Neural progenitor cell (in vitro differentiated cells): ENCODE measurements at regions not wholly inside any gene's neighbourhood (a gene's known extent, or its start where the extent isn't known, plus 50 kb on each side); places are given as distances from the start of the nearest gene placed in this dataset.

Source experiments
- DNase-seq: peaks from one replicate; pipeline ENCODE4 v3.0.0-alpha.2; 2016; ENCODE audit warnings: low spot score
- H2AFZ ChIP-seq: fragments of 200-600 bp; sonication (generic); replicated peaks from 2 replicates; pipeline ENCODE4 v1.6.1; 2016; ENCODE audit warnings: antibody characterized with exemption
- H3F3A ChIP-seq: fragments of 200-600 bp; sonication (generic); 2 replicates; pipeline ENCODE4 v1.6.1; 2016; ENCODE audit warnings: antibody characterized with exemption, low read depth
- H3K27ac ChIP-seq: fragments of 200-600 bp; sonication (generic); 2 replicates; pipeline ENCODE4 v1.5.1; 2016; ENCODE audit warnings: mild to moderate bottlenecking
- H3K27me3 ChIP-seq: fragments of 200-600 bp; sonication (generic); 2 replicates; pipeline ENCODE4 v1.6.1; 2016; ENCODE audit warnings: mild to moderate bottlenecking, moderate library complexity
- H3K36me3 ChIP-seq: fragments of 200-600 bp; sonication (generic); 2 replicates; pipeline ENCODE4 v1.5.1; 2016
- H3K4me1 ChIP-seq: fragments of 200-600 bp; sonication (generic); 2 replicates; pipeline ENCODE4 v1.6.1; 2016; ENCODE audit warnings: mixed run types
- H3K4me2 ChIP-seq: fragments of 200-600 bp; sonication (generic); 2 replicates; pipeline ENCODE4 v1.6.1; 2016
- H3K4me3 ChIP-seq: fragments of 200-600 bp; sonication (generic); 2 replicates; pipeline ENCODE4 v1.5.1; 2016
- H3K79me2 ChIP-seq: fragments of 200-600 bp; sonication (generic); 2 replicates; pipeline ENCODE4 v1.6.1; 2016; ENCODE audit warnings: low read depth
- H3K9ac ChIP-seq: fragments of 200-600 bp; sonication (generic); 2 replicates; pipeline ENCODE4 v1.6.1; 2016
- H3K9me3 ChIP-seq: fragments of 200-600 bp; sonication (generic); 2 replicates; pipeline ENCODE4 v1.5.1; 2016; ENCODE audit warnings: low read depth
- H4K20me1 ChIP-seq: fragments of 200-600 bp; sonication (generic); 2 replicates; pipeline ENCODE4 v1.6.1; 2016; ENCODE audit warnings: low read depth
- H3K27ac Mint-ChIP-seq: 3 replicates; pipeline ENCODE4 v1.8.0; 2021; ENCODE audit warnings: mixed read lengths
- H3K27me3 Mint-ChIP-seq: 2 replicates; pipeline ENCODE4 v1.8.0; 2022; ENCODE audit warnings: low read depth, mild to moderate bottlenecking, inconsistent platforms, moderate library complexity, mixed read lengths; ENCODE audit not compliant: insufficient read depth
- H3K36me3 Mint-ChIP-seq: 3 replicates; pipeline ENCODE4 v1.8.0; 2021; ENCODE audit warnings: mixed read lengths
- H3K4me1 Mint-ChIP-seq: 3 replicates; pipeline ENCODE4 v1.8.0; 2021; ENCODE audit warnings: mixed read lengths
- H3K4me3 Mint-ChIP-seq: 3 replicates; pipeline ENCODE4 v1.8.0; 2021; ENCODE audit warnings: mild to moderate bottlenecking, moderate library complexity, mixed read lengths
- H3K9me3 Mint-ChIP-seq: 3 replicates; pipeline ENCODE4 v1.8.0; 2020; ENCODE audit warnings: mixed read lengths
- CTCF ChIP-seq: fragments of 200-600 bp; sonication (generic); IDR thresholded peaks from 2 replicates; pipeline ENCODE4 v1.5.1; 2017; ENCODE audit warnings: antibody characterized with exemption, mild to moderate bottlenecking
- EZH2 ChIP-seq: fragments of 200-600 bp; sonication (generic); IDR thresholded peaks from 2 replicates; pipeline ENCODE4 v1.6.1; 2017; ENCODE audit warnings: antibody characterized with exemption, mild to moderate bottlenecking, moderate library complexity
- EZH2phosphoT487 ChIP-seq: fragments of 200-600 bp; sonication (generic); IDR thresholded peaks from 2 replicates; pipeline ENCODE4 v1.6.1; 2017; ENCODE audit warnings: antibody characterized with exemption

- TF ChIP-seq EZH2 (no peak), EZH2phosphoT487 (no peak), CTCF (no peak)
- Mint-ChIP-seq H3K36me3 (no peaks in the 10 kb centered on the region), H3K4me1 (no peaks in the 10 kb centered on the region), H3K27me3 (peaks cover 2% of the 10 kb centered on the region), H3K27ac (no peak overlapping the region), H3K4me3 (no peak overlapping the region), H3K9me3 (peaks cover 6% of the 10 kb centered on the region)
- Histone ChIP-seq H4K20me1 (no peaks in the 10 kb centered on the region), H3K4me1 (no peaks in the 10 kb centered on the region), H3K79me2 (no peaks in the 10 kb centered on the region), H3F3A (no peaks in the 10 kb centered on the region), H3K4me2 (no peak overlapping the region), H3K9ac (no peak overlapping the region), H3K4me3 (no peak overlapping the region), H3K9me3 (no peaks in the 10 kb centered on the region), H3K36me3 (no peaks in the 10 kb centered on the region), H3K27me3 (no peaks in the 10 kb centered on the region), H2AFZ (no peak overlapping the region), H3K27ac (no peak overlapping the region)
- no peak for DNase-seq
Observed at GRCh38 chr6:66638518-66638917, 931.5 kb upstream of the EYS start.

GRCh38 chr6:66638099-66638498 lies 931.1 kb upstream of the EYS start:
- H3K4me1 ChIP-seq: no peaks in the 10 kb centered on the region
- H3K4me1 Mint-ChIP-seq: no peaks in the 10 kb centered on the region
- TF ChIP-seq EZH2 (no peak), CTCF (no peak), EZH2phosphoT487 (no peak)

GRCh38 chr6:66628917-66629316 lies 921.9 kb upstream of the EYS start:
- H3K79me2 ChIP-seq: no peaks in the 10 kb centered on the region
- H3K27ac ChIP-seq: no peak overlapping the region
- H3K9me3 ChIP-seq: no peaks in the 10 kb centered on the region
- H3K4me1 ChIP-seq: no peaks in the 10 kb centered on the region
- H3K4me3 ChIP-seq: no peak overlapping the region
- no peaks in the 10 kb centered on the region for H3K36me3 Mint-ChIP-seq
- H3K4me3 Mint-ChIP-seq: no peak overlapping the region
- DNase-seq: no peak
- TF ChIP-seq EZH2phosphoT487: no peak
- no peak for TF ChIP-seq EZH2
- no peak for TF ChIP-seq CTCF
- H3K4me1 Mint-ChIP-seq: no peaks in the 10 kb centered on the region
- no peak overlapping the region for H3K4me2 ChIP-seq
- no peaks in the 10 kb centered on the region for H3K27me3 Mint-ChIP-seq
- no peaks in the 10 kb centered on the region for H3K36me3 ChIP-seq
- no peak overlapping the region for H3K27ac Mint-ChIP-seq
- peaks cover 4% of the 10 kb centered on the region for H3K9me3 Mint-ChIP-seq
- H3K27me3 ChIP-seq: no peaks in the 10 kb centered on the region
- H3K9ac ChIP-seq: no peak overlapping the region
- H3F3A ChIP-seq: no peaks in the 10 kb centered on the region
- no peak overlapping the region for H2AFZ ChIP-seq
- no peaks in the 10 kb centered on the region for H4K20me1 ChIP-seq

More at GRCh38 chr6:66638099-66638498, 931.1 kb upstream of the EYS start:
- no peak overlapping the region for H3K9ac ChIP-seq
- H4K20me1 ChIP-seq: no peaks in the 10 kb centered on the region
- H3F3A ChIP-seq: no peaks in the 10 kb centered on the region
- no peak overlapping the region for H3K4me3 ChIP-seq
- no peaks in the 10 kb centered on the region for H3K9me3 ChIP-seq
- H3K27ac ChIP-seq: no peak overlapping the region
- H3K79me2 ChIP-seq: no peaks in the 10 kb centered on the region
- no peak for DNase-seq
- no peak overlapping the region for H2AFZ ChIP-seq
- no peak overlapping the region for H3K4me2 ChIP-seq
- no peaks in the 10 kb centered on the region for H3K36me3 Mint-ChIP-seq
- no peak overlapping the region for H3K27ac Mint-ChIP-seq
- no peaks in the 10 kb centered on the region for H3K36me3 ChIP-seq
- H3K9me3 Mint-ChIP-seq: peaks cover 6% of the 10 kb centered on the region
- peaks cover 2% of the 10 kb centered on the region for H3K27me3 Mint-ChIP-seq
- no peaks in the 10 kb centered on the region for H3K27me3 ChIP-seq
- H3K4me3 Mint-ChIP-seq: no peak overlapping the region

- H3F3A ChIP-seq: no peaks in the 10 kb centered on the region
- H3K4me2 ChIP-seq: no peak overlapping the region
- H3K9ac ChIP-seq: no peak overlapping the region
- no peak for DNase-seq
- no peak overlapping the region for H3K27ac Mint-ChIP-seq
- no peak overlapping the region for H3K4me3 Mint-ChIP-seq
- H3K4me1 ChIP-seq: no peaks in the 10 kb centered on the region
- no peaks in the 10 kb centered on the region for H3K79me2 ChIP-seq
- H3K27me3 Mint-ChIP-seq: no peaks in the 10 kb centered on the region
- H3K9me3 Mint-ChIP-seq: no peaks in the 10 kb centered on the region
- H3K27me3 ChIP-seq: no peaks in the 10 kb centered on the region
- no peaks in the 10 kb centered on the region for H3K36me3 ChIP-seq
- H3K36me3 Mint-ChIP-seq: no peaks in the 10 kb centered on the region
- H3K27ac ChIP-seq: no peak overlapping the region
- no peaks in the 10 kb centered on the region for H3K4me1 Mint-ChIP-seq
- no peaks in the 10 kb centered on the region for H3K9me3 ChIP-seq
- no peak overlapping the region for H3K4me3 ChIP-seq
- no peaks in the 10 kb centered on the region for H4K20me1 ChIP-seq
- TF ChIP-seq EZH2 (no peak), CTCF (no peak), EZH2phosphoT487 (no peak)
- peak overlapping the region; percentile 36 for H2AFZ ChIP-seq
Observed at GRCh38 chr6:66623050-66623449, 916.0 kb upstream of the EYS start.
